ENCODE measurements at regions not wholly inside any gene's neighbourhood (a gene's known extent, or its start where the extent isn't known, plus 50 kb on each side); places are given as distances from the start of the nearest gene placed in this dataset.
"Not testable (repeated sequence)": the region's sequence is repeated elsewhere in the genome, so short reads cannot be mapped to it uniquely, and the experiment has no call there.

GRCh38 chr2:236479814-236480213, 89.8 kb upstream of the ACKR3 start:
- in situ Hi-C loops (cut with MboI; ENCODE audit: low pct_unique_long_range_greater_than_20kb, low sequenced_read_pairs, unreplicated experiment) = no loop called here
- no peak for TF ChIP-seq CTCF (IDR thresholded peaks at IDR 0.05; ENCODE audit: extremely low read depth, insufficient read depth, missing control alignments)
- DNase-seq (ENCODE audit: low spot score) = no peak

GRCh38 chr2:236483102-236483501, 86.5 kb upstream of the ACKR3 start:
- TF ChIP-seq CTCF (IDR thresholded peaks at IDR 0.05; ENCODE audit: extremely low read depth, insufficient read depth, missing control alignments) = no peak
- in situ Hi-C loops (cut with MboI; ENCODE audit: low pct_unique_long_range_greater_than_20kb, low sequenced_read_pairs, unreplicated experiment) = no loop called here
- DNase-seq (ENCODE audit: low spot score) = no peak

- DNase-seq (ENCODE audit: low spot score) = no peak
- in situ Hi-C loops (cut with MboI; ENCODE audit: low pct_unique_long_range_greater_than_20kb, low sequenced_read_pairs, unreplicated experiment) = no loop called here
- TF ChIP-seq CTCF (IDR thresholded peaks at IDR 0.05; ENCODE audit: extremely low read depth, insufficient read depth, missing control alignments) = no peak
These were observed 84.1 kb upstream of the ACKR3 start for GRCh38 chr2:236485519-236485918.

- DNase-seq (ENCODE audit: low spot score); in situ Hi-C loops (cut with MboI; ENCODE audit: low pct_unique_long_range_greater_than_20kb, low sequenced_read_pairs, unreplicated experiment): not testable (repeated sequence)
These were observed 80.5 kb upstream of the ACKR3 start for GRCh38 chr2:236489083-236489482.

- DNase-seq (ENCODE audit: low spot score) = no peak
- TF ChIP-seq CTCF (IDR thresholded peaks at IDR 0.05; ENCODE audit: extremely low read depth, insufficient read depth, missing control alignments) = no peak
- in situ Hi-C loops (cut with MboI; ENCODE audit: low pct_unique_long_range_greater_than_20kb, low sequenced_read_pairs, unreplicated experiment) = no loop called here
These were observed 79.7 kb upstream of the ACKR3 start for GRCh38 chr2:236489895-236490404.

GRCh38 chr2:236496340-236496739, 73.3 kb upstream of the ACKR3 start:
- no peak for DNase-seq (ENCODE audit: low spot score)
- no peak for TF ChIP-seq CTCF (IDR thresholded peaks at IDR 0.05; ENCODE audit: extremely low read depth, insufficient read depth, missing control alignments)
- in situ Hi-C loops (cut with MboI; ENCODE audit: low pct_unique_long_range_greater_than_20kb, low sequenced_read_pairs, unreplicated experiment) = no loop called here

DNA sequence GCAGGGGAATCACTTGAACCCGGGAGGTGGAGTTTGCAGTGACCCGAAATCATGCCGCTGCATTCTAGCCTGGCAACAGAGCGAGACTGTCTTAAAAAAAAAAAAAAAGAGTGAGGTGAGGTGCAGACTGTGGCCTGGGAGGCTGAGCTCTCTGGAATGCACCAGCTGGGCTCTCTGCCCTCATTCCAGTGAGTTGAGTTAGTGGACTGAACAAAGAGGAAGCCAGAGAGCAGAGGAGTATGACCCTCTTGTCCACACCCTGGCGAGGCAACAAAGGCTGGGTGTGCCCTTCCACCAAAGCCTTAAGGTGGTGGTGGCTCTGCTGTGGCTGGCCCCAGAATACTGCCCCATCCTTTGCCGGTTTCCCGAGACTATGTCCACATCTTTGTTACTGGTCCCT, 71.3 kb upstream of the ACKR3 start:
- TF ChIP-seq CTCF (IDR thresholded peaks at IDR 0.05; ENCODE audit: extremely low read depth, insufficient read depth, missing control alignments) = no peak
- in situ Hi-C loops (cut with MboI; ENCODE audit: low pct_unique_long_range_greater_than_20kb, low sequenced_read_pairs, unreplicated experiment) = no loop called here
- no peak for DNase-seq (ENCODE audit: low spot score)

Data from GM13977 (cell line).